ENCODE measurements at regions not wholly inside any gene's neighbourhood (a gene's known extent, or its start where the extent isn't known, plus 50 kb on each side); places are given as distances from the start of the nearest gene placed in this dataset.

GRCh38 chr3:104816716-104817115 is 550.0 kb upstream of the ALCAM start:
- in situ Hi-C loops (cut with HindIII; ENCODE audit: low pct_ligation_motif_present, low pct_unique_long_range_greater_than_20kb, low sequenced_read_pairs): no loop called here
- DNase-seq: peak; percentile 14

GRCh38 chr3:104819333-104819732 is 547.4 kb upstream of the ALCAM start:
- in situ Hi-C loops (cut with HindIII; ENCODE audit: low pct_ligation_motif_present, low pct_unique_long_range_greater_than_20kb, low sequenced_read_pairs): no loop called here
- DNase-seq: no peak

- in situ Hi-C loops (cut with HindIII; ENCODE audit: low pct_ligation_motif_present, low pct_unique_long_range_greater_than_20kb, low sequenced_read_pairs): no loop called here
- no peak for DNase-seq
Measured at GRCh38 chr3:104820959-104821358, 545.8 kb upstream of the ALCAM start.

- in situ Hi-C loops (cut with HindIII; ENCODE audit: low pct_ligation_motif_present, low pct_unique_long_range_greater_than_20kb, low sequenced_read_pairs): no loop called here
- DNase-seq: no peak
Measured at GRCh38 chr3:104825116-104825515, 541.6 kb upstream of the ALCAM start.

- in situ Hi-C loops (cut with HindIII; ENCODE audit: low pct_ligation_motif_present, low pct_unique_long_range_greater_than_20kb, low sequenced_read_pairs): no loop called here
- DNase-seq: no peak
Measured at GRCh38 chr3:104831071-104831470, 535.6 kb upstream of the ALCAM start.

- DNase-seq: no peak
- in situ Hi-C loops (cut with HindIII; ENCODE audit: low pct_ligation_motif_present, low pct_unique_long_range_greater_than_20kb, low sequenced_read_pairs): no loop called here
Measured at GRCh38 chr3:104832530-104832929, 534.2 kb upstream of the ALCAM start.

- in situ Hi-C loops (cut with HindIII; ENCODE audit: low pct_ligation_motif_present, low pct_unique_long_range_greater_than_20kb, low sequenced_read_pairs): no loop called here
- no peak for DNase-seq
Measured at GRCh38 chr3:104835376-104835775, 531.3 kb upstream of the ALCAM start.

- in situ Hi-C loops (cut with HindIII; ENCODE audit: low pct_ligation_motif_present, low pct_unique_long_range_greater_than_20kb, low sequenced_read_pairs): no loop called here
- DNase-seq: no peak
Measured at GRCh38 chr3:104846270-104846669, 520.4 kb upstream of the ALCAM start.

- no peak for DNase-seq
- in situ Hi-C loops (cut with HindIII; ENCODE audit: low pct_ligation_motif_present, low pct_unique_long_range_greater_than_20kb, low sequenced_read_pairs): no loop called here
Measured at GRCh38 chr3:104849070-104849469, 517.6 kb upstream of the ALCAM start.

- in situ Hi-C loops (cut with HindIII; ENCODE audit: low pct_ligation_motif_present, low pct_unique_long_range_greater_than_20kb, low sequenced_read_pairs): no loop called here
- DNase-seq: no peak
Measured at GRCh38 chr3:104854468-104854867, 512.2 kb upstream of the ALCAM start.

GRCh38 chr3:104855702-104856101 is 511.0 kb upstream of the ALCAM start:
- in situ Hi-C loops (cut with HindIII; ENCODE audit: low pct_ligation_motif_present, low pct_unique_long_range_greater_than_20kb, low sequenced_read_pairs): no loop called here
- DNase-seq: no peak

- in situ Hi-C loops (cut with HindIII; ENCODE audit: low pct_ligation_motif_present, low pct_unique_long_range_greater_than_20kb, low sequenced_read_pairs): no loop called here
- DNase-seq: no peak
Measured at GRCh38 chr3:104856741-104857140, 510.0 kb upstream of the ALCAM start.

- in situ Hi-C loops (cut with HindIII; ENCODE audit: low pct_ligation_motif_present, low pct_unique_long_range_greater_than_20kb, low sequenced_read_pairs): no loop called here
- no peak for DNase-seq
Measured at GRCh38 chr3:104868291-104868690, 498.4 kb upstream of the ALCAM start.

GRCh38 chr3:104870276-104870675 is 496.4 kb upstream of the ALCAM start:
- no peak for DNase-seq
- in situ Hi-C loops (cut with HindIII; ENCODE audit: low pct_ligation_motif_present, low pct_unique_long_range_greater_than_20kb, low sequenced_read_pairs): no loop called here

- in situ Hi-C loops (cut with HindIII; ENCODE audit: low pct_ligation_motif_present, low pct_unique_long_range_greater_than_20kb, low sequenced_read_pairs): no loop called here
- DNase-seq: no peak
Measured at GRCh38 chr3:104873331-104873730, 493.4 kb upstream of the ALCAM start.

- DNase-seq: no peak
- in situ Hi-C loops (cut with HindIII; ENCODE audit: low pct_ligation_motif_present, low pct_unique_long_range_greater_than_20kb, low sequenced_read_pairs): no loop called here
Measured at GRCh38 chr3:104878395-104878794, 488.3 kb upstream of the ALCAM start.

- no peak for DNase-seq
- in situ Hi-C loops (cut with HindIII; ENCODE audit: low pct_ligation_motif_present, low pct_unique_long_range_greater_than_20kb, low sequenced_read_pairs): no loop called here
Measured at GRCh38 chr3:104879919-104880318, 486.8 kb upstream of the ALCAM start.

GRCh38 chr3:104885214-104885814 is 481.4 kb upstream of the ALCAM start:
- DNase-seq: no peak
- in situ Hi-C loops (cut with HindIII; ENCODE audit: low pct_ligation_motif_present, low pct_unique_long_range_greater_than_20kb, low sequenced_read_pairs): no loop called here

GRCh38 chr3:104886220-104886995 is 480.3 kb upstream of the ALCAM start:
- DNase-seq: no peak
- in situ Hi-C loops (cut with HindIII; ENCODE audit: low pct_ligation_motif_present, low pct_unique_long_range_greater_than_20kb, low sequenced_read_pairs): no loop called here

GRCh38 chr3:104887069-104887468 is 479.6 kb upstream of the ALCAM start:
- no peak for DNase-seq
- in situ Hi-C loops (cut with HindIII; ENCODE audit: low pct_ligation_motif_present, low pct_unique_long_range_greater_than_20kb, low sequenced_read_pairs): no loop called here
